Activated gamma-delta T cell treated with Interleukin-2 at 50 U/mL for 16 hours (primary cell): ENCODE measurements at regions not wholly inside any gene's neighbourhood (a gene's known extent, or its start where the extent isn't known, plus 50 kb on each side); places are given as distances from the start of the nearest gene placed in this dataset.

Experiments used
- DNase-seq: peaks from one replicate; pipeline ENCODE4 v3.0.0-alpha.2; 2020

- DNase-seq, result no peak
Observed at GRCh38 chr5:56508249-56508648, 275.1 kb upstream of the ANKRD55 start.

- no peak for DNase-seq
Observed at GRCh38 chr5:56507351-56507930, 274.3 kb upstream of the ANKRD55 start.

- DNase-seq, result no peak
Observed at GRCh38 chr5:56506211-56506965, 273.3 kb upstream of the ANKRD55 start.

- no peak for DNase-seq
Observed at GRCh38 chr5:56503929-56504328, 270.8 kb upstream of the ANKRD55 start.

DNA sequence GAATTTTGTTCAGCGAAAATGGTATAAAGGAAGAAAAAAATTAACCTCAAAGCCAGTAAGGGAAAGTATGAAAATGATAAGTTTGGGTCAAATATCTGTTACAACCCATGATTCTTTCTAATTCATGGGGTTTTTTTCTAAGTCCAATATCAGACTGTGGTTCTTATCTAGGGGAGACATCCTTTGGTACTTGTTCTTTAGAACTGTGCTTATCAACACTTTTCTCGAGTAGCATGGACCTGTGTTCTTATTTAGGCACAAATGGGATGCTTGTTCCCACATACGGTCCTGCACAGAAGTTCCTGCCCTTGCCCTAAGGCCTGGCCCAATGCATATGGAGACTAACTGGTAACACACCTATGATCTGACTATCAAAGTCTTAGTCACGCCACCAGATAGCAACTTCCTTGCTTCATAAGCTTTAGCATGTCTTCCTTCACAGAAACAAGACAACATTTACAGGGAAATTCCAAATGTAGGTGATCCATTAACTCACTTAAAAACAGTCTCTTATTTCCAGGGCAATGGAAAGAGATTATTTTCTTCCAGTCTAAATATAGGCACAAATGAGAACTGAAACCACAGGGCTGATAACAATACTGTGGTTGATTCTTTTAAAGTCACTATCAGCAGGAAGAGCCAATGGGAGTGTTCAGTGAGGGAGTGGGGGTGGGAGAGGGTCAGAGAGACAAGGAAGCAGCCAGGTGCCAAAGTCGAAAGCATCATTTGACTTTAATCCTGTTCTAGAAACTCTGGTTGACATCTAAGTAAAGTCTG lies 268.8 kb upstream of the ANKRD55 start:
- DNase-seq, result no peak

DNA sequence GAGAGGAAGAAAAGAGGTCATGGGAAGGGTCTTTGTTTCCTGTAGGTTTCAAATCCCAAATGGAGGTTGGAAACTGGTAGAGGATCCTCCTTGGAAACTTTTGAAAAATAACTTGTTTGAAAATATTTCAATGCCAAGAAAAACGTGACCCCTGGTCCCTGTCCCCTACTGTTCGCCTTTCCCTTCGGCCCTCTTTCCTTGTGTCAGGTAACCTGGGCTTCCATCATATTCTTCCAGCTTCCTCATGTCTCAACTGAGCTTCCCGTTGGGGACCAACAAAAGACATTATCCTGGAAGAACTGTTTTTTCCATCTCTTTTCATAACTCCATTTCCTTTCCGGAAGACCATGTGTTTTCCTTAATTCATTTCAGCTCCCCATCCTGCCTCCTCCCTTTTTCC lies 266.8 kb upstream of the ANKRD55 start:
- no peak for DNase-seq

- DNase-seq, result no peak
Observed at GRCh38 chr5:56499491-56499890, 266.4 kb upstream of the ANKRD55 start.

DNA sequence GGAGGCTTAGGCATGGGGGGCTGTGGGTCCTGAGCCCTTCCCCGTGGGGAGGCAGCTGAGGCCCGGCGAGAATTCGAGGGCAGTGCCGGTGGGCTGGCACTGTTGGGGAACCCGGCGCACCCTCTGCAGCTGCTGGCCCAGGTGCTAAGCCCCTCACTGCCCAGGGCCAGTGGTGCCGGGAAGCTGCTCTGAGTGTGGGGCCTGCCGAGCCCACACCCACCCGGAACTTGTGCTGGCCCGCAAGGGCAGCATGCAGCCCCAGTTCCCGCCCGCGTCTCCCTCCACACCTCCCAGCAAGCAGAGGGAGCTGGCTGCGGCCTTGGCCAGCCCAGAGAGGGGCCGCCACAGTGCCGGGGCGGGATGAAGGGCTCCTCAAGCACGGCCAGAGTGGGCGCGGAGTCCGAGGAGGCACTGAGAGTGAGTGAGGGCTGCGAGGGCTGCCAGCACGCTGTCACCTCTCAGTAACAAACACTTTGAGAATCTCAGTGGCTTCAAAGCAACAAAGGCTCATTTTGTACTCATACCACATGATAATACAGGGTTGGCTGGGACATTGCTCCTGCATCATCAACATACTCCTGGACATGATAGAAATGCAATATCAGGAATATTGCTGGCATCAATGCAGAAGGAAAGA lies 265.7 kb upstream of the ANKRD55 start:
- no peak for DNase-seq

GRCh38 chr5:56496581-56497063 lies 263.5 kb upstream of the ANKRD55 start:
- no peak for DNase-seq

DNA sequence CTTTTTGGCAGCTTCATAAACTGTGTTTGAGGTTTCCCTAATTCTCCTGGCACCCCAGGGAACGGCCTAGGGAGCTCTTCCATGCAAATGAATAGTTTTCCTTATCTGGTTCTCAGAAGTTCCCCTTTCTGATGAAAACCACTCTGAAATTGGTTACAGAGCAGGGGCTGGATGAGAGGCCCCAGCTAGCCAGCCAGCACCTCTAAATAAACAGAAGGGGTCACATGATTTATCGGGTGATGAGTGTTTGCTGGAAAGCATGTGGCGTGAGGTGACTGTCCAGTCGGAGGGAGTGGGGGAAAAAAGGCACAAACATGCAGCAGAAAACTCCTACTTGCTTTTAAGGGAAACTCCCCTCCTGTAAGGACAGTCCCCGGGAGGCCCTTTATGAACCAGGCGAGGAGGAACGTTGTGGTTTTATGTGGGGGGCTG lies 261.2 kb upstream of the ANKRD55 start:
- DNase-seq, result no peak

GRCh38 chr5:56493766-56494165 lies 260.6 kb upstream of the ANKRD55 start:
- DNase-seq, result no peak

DNA sequence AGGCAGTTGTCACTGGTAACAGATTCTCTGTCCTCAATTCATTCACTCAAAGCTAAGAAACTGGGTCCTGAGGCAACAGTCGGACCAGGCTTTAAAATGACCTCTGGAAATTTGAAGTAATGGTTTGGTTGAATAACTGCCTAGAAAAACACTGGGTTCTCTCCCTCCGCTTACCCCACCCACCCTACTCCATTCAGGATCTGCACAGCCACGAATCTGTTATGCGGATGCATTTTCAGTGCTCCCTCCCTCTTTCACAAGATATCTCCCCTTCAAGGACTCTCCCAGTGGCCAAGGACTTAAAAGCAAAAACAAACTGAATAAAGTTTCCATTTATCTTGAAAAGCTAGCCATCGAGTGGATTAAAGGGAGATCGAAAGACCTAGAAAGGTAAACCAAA lies 260.2 kb upstream of the ANKRD55 start:
- DNase-seq, result no peak

DNA sequence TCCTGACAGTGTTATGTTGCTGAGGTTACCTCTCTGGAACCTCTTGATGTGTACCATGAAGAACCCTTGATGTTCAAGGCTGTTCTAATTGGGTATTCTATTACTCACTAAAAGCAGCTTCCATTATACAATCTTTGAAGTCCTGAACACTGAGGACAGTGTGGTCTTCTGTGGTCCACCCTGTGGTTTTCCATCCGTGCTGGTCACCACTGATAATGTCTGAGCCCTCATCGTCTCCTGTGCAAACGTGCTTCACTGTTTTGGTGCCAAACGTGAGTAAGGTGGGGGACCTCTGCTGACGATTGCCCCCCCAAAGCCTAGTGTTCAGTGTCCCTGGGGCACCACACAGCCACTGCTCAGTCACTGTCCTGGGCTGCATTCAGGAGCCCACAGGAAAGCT lies 259.7 kb upstream of the ANKRD55 start:
- no peak for DNase-seq

DNA sequence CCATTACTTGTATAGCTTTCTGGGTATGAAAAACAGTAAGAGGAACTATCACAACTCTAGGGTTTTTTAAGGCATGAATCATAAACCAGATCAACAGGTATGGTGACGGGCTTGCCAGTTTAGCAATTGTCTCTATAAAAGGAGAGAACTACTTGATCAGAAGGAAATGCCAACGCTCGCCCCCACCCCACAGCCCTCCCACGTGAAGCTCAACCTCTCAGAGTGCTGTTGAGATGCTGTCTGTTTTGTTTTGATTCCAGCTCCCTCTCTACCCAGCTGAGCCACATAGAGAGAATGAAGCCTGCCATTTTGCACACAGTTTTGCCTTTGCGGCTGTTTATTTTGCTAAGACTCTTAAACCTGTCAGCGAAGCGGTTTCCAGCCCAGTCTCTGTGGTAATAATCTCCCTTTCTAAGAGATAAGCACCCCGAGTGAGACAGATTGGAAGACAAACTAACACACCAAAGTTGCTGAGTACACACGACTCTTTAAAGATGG lies 257.9 kb upstream of the ANKRD55 start:
- no peak for DNase-seq

DNA sequence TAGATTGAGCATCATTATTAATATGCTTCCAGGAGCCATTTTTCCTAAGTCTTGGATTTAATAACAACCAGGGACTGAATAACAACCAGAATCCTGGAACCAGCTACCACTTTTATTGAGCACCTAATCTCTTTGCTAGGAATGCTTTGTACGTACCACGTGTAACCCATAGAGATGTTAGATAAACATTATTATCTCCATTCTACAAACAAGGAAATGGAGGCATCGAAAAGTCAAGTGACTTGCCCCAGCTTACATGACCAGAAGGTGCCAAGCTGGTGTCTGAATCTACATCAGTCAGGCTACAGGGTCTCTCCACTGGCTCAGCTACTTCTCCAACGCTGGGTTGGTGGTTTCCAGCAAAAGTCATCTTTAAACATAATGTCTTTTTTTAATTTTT lies 256.1 kb upstream of the ANKRD55 start:
- no peak for DNase-seq

DNA sequence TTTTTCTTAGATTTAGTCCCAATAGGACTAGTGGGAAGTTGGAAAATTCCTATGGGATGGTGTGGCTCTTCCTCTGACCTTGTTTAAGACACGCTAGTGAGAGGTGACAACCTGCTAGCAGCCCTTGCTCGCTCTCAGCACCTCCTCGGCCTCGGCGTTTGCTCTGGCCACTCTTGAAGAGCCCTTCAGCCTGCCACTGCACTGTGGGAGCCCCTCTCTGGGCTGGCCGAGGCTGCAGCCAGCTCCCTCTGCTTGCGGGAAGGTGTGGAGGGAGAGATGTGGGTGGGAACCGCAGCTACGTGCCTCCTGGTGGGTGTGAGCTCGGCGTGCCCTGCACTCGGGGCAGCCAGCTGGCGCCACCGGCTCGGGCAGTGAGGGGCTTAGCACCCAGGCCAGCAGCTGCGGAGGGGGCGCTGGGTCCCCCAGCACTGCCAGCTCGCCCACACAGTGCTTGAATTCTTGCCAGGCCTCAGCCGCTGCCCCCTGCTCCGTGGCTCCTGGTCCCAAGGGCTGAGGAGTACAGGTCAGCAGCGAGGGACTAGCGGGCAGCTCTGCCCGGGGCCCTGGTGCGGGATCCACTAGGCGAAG lies 254.5 kb upstream of the ANKRD55 start:
- no peak for DNase-seq

GRCh38 chr5:56482363-56482762 lies 249.2 kb upstream of the ANKRD55 start:
- DNase-seq, result no peak

DNA sequence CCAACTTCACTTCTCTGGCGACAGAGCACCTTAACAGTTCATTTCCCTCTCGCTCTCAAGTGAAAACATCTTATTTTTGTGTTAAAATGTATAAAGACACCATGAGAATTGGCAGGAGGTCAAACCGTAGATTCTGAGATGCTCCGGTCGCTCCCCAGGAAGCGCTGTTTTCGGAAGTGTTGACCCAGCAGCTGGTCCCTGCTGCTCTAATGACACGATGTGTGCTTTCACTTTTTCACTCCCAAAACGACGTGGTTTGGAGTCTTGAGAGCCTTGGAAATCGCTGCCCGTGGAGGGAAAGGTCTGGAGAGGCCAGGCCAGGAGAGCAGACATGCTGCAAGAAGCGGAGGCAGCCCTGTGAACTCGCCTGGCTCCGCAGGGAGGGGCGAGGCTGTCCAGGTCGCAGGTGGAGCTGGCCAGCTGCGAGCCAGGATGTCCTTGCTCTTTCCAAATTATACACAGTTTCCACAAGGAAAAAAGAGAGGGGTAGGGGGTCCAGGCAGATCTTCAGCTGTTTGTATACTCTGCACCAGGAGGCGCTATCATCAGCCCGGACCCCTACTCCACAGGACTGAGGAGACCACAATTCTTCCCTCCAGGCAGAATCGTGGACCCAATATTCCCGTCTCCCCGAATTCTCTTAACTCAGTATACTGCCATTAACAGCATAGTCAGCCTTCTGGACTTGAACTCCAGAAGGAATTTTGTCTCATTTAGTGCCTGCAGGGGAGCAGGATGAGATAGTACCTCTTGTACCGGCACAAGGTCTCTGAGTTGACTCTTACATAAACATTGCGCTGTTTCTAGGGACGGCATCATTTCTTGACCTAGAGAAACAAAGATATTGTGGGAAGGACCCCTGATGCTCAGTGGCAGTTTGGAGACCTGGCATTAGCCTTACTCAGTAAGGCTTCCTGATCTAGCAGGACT lies 248.6 kb upstream of the ANKRD55 start:
- peak; percentile 15 for DNase-seq

DNA sequence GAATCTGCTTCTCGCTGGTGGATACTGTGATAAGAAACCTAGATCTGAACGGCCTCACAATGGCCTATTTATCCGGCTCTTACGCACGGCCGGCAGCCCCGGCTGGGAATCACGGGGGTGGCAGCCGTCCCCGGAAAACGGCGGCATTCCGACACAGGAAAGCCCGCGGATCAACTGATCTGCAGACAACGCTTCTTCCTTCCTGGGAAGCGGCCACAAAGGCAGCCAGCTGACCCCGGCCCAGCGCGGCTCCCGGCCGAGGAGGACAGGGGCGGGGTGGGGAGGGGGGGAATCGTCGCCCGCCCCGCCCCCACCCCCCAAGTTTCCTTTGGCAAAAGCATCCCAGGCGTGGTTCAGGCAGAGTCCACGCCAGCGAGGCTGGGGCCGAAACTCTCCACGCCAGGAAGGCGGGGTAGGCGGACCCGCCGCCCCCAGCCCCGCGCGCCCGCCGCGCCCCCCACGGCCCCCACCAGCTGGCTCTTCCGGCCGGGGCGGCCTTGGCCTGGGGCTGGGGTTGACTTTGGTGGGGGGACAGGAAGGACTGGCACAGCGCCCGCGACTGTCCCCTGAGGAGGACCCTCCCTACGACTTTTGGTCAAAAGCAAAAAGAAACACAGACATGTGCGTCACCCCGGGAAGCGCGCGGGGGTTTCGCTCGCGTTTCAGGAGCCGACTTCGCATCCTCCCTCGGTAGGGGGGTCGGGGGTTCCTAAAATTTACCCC lies 247.7 kb upstream of the ANKRD55 start:
- DNase-seq, result peak; percentile 27

GRCh38 chr5:56480078-56480704 lies 247.1 kb upstream of the ANKRD55 start:
- DNase-seq, result peak; percentile 40
